Panc1 (cell line): ENCODE measurements at regions not wholly inside any gene's neighbourhood (a gene's known extent, or its start where the extent isn't known, plus 50 kb on each side); places are given as distances from the start of the nearest gene placed in this dataset.

Experiments used
- ATAC-seq: fragments of 200-7000 bp; cut with Tn5 transposase; 2 replicates; pipeline ENCODE4 v1.9.1; 2020; ENCODE audit warnings: mild to moderate bottlenecking, moderate library complexity
- BruUV-seq: library from RNA; stranded (reverse); fragments of 400-500 nt; replicated peaks from 2 replicates; lab custom pipeline; 2021; lab: Mats Ljungman, UMichigan
- CTCF ChIA-PET: fragments of 300-600 bp; sonication (Branson Sonifier 250); formaldehyde crosslinking; loops from one replicate; lab custom pipeline; 2022; ENCODE audit warnings: antibody characterized with exemption; lab: Charles Lee
- POLR2A ChIA-PET: fragments of 300-600 bp; sonication (Branson Sonifier 250); formaldehyde crosslinking; loops from one replicate; lab custom pipeline; 2022; ENCODE audit warnings: antibody characterized with exemption; lab: Charles Lee
- DNase-seq: peaks from one replicate; pipeline ENCODE4 v3.0.0-alpha.2; 2010; ENCODE audit warnings: low read depth, low spot score
- H3K27ac ChIP-seq: 2 replicates; pipeline ENCODE4 v1.5.1; 2011; ENCODE audit warnings: mild to moderate bottlenecking, low read length, inconsistent platforms
- H3K27me3 ChIP-seq: fragments of 200-500 bp; sonication (Bioruptor generic); 2 replicates; pipeline ENCODE4 v1.6.0; 2014; ENCODE audit warnings: low read length, inconsistent platforms; ENCODE audit not compliant: control insufficient read depth, insufficient read depth
- H3K36me3 ChIP-seq: fragments of 200-500 bp; sonication (Bioruptor generic); 2 replicates; pipeline ENCODE4 v1.5.1; 2014; ENCODE audit warnings: inconsistent platforms, mild to moderate bottlenecking, low read length, moderate library complexity; ENCODE audit not compliant: control insufficient read depth, insufficient read depth
- H3K4me1 ChIP-seq: 2 replicates; pipeline ENCODE4 v1.5.1; 2011; ENCODE audit warnings: inconsistent platforms, mild to moderate bottlenecking, low read length, moderate library complexity; ENCODE audit not compliant: control insufficient read depth, insufficient read depth
- H3K4me3 ChIP-seq, 2 experiments: 2 replicates each; pipeline ENCODE4 v1.5.1; 2011 to 2012; ENCODE audit warnings: low read depth in 2 of 2, low read length in 2 of 2, mild to moderate bottlenecking in 2 of 2, inconsistent platforms in 1 of 2, moderate library complexity in 1 of 2
- H3K9me3 ChIP-seq: fragments of 200-500 bp; sonication (Bioruptor generic); 2 replicates; pipeline ENCODE4 v1.5.1; 2014; ENCODE audit warnings: low read depth, mild to moderate bottlenecking, inconsistent platforms, low read length, moderate library complexity; ENCODE audit not compliant: control insufficient read depth, insufficient read depth
- CTCF ChIP-seq: fragments of 450-650 bp; IDR thresholded peaks from 2 replicates; pipeline ENCODE4 v1.5.1; 2017; ENCODE audit warnings: mild to moderate bottlenecking
- POLR2AphosphoS5 ChIP-seq: IDR thresholded peaks from 2 replicates; pipeline ENCODE4 v1.6.1; 2012; ENCODE audit warnings: mild to moderate bottlenecking, low read depth, low read length, moderate library complexity
- REST ChIP-seq, 2 experiments: IDR thresholded peaks; 2 replicates each; pipeline ENCODE4 v1.6.1; 2011 to 2012; ENCODE audit warnings: low read depth in 2 of 2, control low read depth in 1 of 2, low read length in 1 of 2, mild to moderate bottlenecking in 1 of 2, moderate library complexity in 1 of 2; ENCODE audit not compliant: insufficient read depth in 1 of 2
- SIN3A ChIP-seq: IDR thresholded peaks from 2 replicates; pipeline ENCODE4 v1.6.1; 2012; ENCODE audit warnings: low read depth, mild to moderate bottlenecking, low read length, moderate library complexity, borderline replicate concordance; ENCODE audit not compliant: insufficient read depth
- TCF7L2 ChIP-seq: IDR thresholded peaks from 2 replicates; pipeline ENCODE4 v1.6.1; 2011; ENCODE audit warnings: mild to moderate bottlenecking, low read depth, low read length, inconsistent platforms
- in situ Hi-C: cut with HindIII; loops from 2 replicates; pipeline ENCODE4 v1.10.0; 2016; ENCODE audit warnings: low sequenced_read_pairs, low pct_unique_long_range_greater_than_20kb
- intact Hi-C: fragments of 100-400 bp; cut with micrococcal nuclease; formaldehyde crosslinking; loops from one replicate; pipeline ENCODE4 v1.10.0; 2022; ENCODE audit not compliant: unreplicated experiment

GRCh38 chr2:155770516-155770915, 562.0 kb downstream of the NR4A2 start:
- intact Hi-C loops (no loop called here), in situ Hi-C loops (no loop called here)
- ATAC-seq (no peak), DNase-seq (no peak)
- TF ChIP-seq REST (IDR thresholded peaks at IDR 0.05; ENCODE audit: insufficient read depth in 1 of 2, low read depth in 2 of 2, low read length in 1 of 2) (no peak), CTCF (no peak), TCF7L2 (no peak), SIN3A (no peak), POLR2AphosphoS5 (no peak)
- no TSS peak for BruUV-seq
- no peak overlapping the region for H3K27ac ChIP-seq
- H3K9me3 ChIP-seq, result no peaks in the 10 kb centered on the region
- H3K27me3 ChIP-seq, result no peaks in the 10 kb centered on the region
- CTCF ChIA-PET, result no interaction called here
- H3K4me3 ChIP-seq, result no peak overlapping the region
- no peaks in the 10 kb centered on the region for H3K36me3 ChIP-seq
- POLR2A ChIA-PET, result no interaction called here
- no peaks in the 10 kb centered on the region for H3K4me1 ChIP-seq

GRCh38 chr2:155766342-155767115, 566.0 kb downstream of the NR4A2 start:
- intact Hi-C loops, result no loop called here
- Histone ChIP-seq H3K4me3 (no peak overlapping the region), H3K36me3 (no peaks in the 10 kb centered on the region), H3K27me3 (no peaks in the 10 kb centered on the region), H3K27ac (no peak overlapping the region), H3K9me3 (no peaks in the 10 kb centered on the region), H3K4me1 (no peaks in the 10 kb centered on the region)
- ChIA-PET CTCF (no interaction called here), POLR2A (no interaction called here)
- TF ChIP-seq POLR2AphosphoS5 (no peak), CTCF (no peak), REST (IDR thresholded peaks at IDR 0.05; ENCODE audit: insufficient read depth in 1 of 2, low read depth in 2 of 2, low read length in 1 of 2) (no peak), SIN3A (no peak), TCF7L2 (no peak)
- no TSS peak for BruUV-seq
- DNase-seq (no peak), ATAC-seq (no peak)
- in situ Hi-C loops, result no loop called here
